ENCODE measurements at regions not wholly inside any gene's neighbourhood (a gene's known extent, or its start where the extent isn't known, plus 50 kb on each side); places are given as distances from the start of the nearest gene placed in this dataset.
A peak's percentile ranks its signal among the peaks of the same experiment; 100 is the strongest.

DNA sequence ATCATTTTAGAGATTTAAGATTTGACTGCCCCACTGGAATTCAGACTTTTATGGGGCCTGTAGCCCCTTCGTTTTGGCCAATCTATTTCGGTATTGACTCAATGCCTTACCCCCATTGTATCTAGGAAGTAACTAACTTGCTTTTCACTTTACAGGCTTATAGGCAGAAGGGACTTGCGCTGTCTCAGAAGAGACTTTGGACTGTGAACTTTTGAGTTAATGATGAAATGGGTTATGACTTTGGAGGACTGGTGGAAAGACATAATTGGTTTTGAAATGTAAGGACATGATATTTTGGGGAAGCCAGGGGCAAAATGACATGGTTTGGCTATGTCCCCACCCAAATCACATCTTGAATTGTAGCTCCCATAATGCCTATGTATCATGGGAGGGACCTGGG, 463.0 kb upstream of the KLHL1 start:
- no peaks in the 10 kb centered on the region for H3K27me3 ChIP-seq (ENCODE audit: control insufficient read depth, insufficient read depth, low read length)
- H3K36me3 ChIP-seq (ENCODE audit: control insufficient read depth, insufficient read depth, low read length), result no peaks in the 10 kb centered on the region
- no peaks in the 10 kb centered on the region for H3K4me1 ChIP-seq
- no peak overlapping the region for H3K4me3 ChIP-seq (ENCODE audit: low read depth, low read length)
- H3K27ac ChIP-seq, result no peak overlapping the region
- no peaks in the 10 kb centered on the region for H3K9me3 ChIP-seq (ENCODE audit: control insufficient read depth, low read length)
- H3K4me2 ChIP-seq (ENCODE audit: low read length), result no peak overlapping the region
- H3K9ac ChIP-seq, result no peak overlapping the region
- no peaks in the 10 kb centered on the region for H3K79me2 ChIP-seq
- TF ChIP-seq, protein P1, sequence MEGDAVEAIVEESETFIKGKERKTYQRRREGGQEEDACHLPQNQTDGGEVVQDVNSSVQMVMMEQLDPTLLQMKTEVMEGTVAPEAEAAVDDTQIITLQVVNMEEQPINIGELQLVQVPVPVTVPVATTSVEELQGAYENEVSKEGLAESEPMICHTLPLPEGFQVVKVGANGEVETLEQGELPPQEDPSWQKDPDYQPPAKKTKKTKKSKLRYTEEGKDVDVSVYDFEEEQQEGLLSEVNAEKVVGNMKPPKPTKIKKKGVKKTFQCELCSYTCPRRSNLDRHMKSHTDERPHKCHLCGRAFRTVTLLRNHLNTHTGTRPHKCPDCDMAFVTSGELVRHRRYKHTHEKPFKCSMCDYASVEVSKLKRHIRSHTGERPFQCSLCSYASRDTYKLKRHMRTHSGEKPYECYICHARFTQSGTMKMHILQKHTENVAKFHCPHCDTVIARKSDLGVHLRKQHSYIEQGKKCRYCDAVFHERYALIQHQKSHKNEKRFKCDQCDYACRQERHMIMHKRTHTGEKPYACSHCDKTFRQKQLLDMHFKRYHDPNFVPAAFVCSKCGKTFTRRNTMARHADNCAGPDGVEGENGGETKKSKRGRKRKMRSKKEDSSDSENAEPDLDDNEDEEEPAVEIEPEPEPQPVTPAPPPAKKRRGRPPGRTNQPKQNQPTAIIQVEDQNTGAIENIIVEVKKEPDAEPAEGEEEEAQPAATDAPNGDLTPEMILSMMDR (IDR thresholded peaks at IDR 0.05), result no peak
- no peak overlapping the region for H2AFZ ChIP-seq

DNA sequence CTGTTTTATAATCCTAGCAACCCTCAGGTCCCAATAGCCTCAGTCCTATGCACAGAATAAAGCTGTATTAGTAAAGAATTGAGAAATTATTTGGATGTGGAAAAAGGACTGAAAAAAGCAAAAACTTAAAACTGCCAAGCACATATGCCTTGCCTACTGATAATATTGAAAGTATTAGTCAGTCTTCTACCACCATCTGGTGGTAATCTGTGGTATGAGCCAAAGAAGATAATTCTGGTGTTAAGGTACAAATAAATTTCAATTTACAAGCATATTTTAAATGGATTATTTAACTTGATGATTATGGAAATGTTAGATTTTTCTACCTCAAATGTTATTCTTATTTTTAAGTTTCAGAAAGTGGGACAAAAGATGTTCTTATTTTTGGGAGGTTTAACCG, 460.3 kb upstream of the KLHL1 start:
- Histone ChIP-seq H3K27ac (no peak overlapping the region), H3K9me3 (ENCODE audit: control insufficient read depth, low read length) (no peaks in the 10 kb centered on the region), H3K9ac (no peak overlapping the region), H3K4me2 (ENCODE audit: low read length) (no peak overlapping the region), H3K27me3 (ENCODE audit: control insufficient read depth, insufficient read depth, low read length) (no peaks in the 10 kb centered on the region), H2AFZ (no peak overlapping the region), H3K4me1 (no peaks in the 10 kb centered on the region), H3K79me2 (no peaks in the 10 kb centered on the region), H3K4me3 (ENCODE audit: low read depth, low read length) (no peak overlapping the region), H3K36me3 (ENCODE audit: control insufficient read depth, insufficient read depth, low read length) (no peaks in the 10 kb centered on the region)
- TF ChIP-seq, protein P1 (IDR thresholded peaks at IDR 0.05), result peak; percentile 35

DNA sequence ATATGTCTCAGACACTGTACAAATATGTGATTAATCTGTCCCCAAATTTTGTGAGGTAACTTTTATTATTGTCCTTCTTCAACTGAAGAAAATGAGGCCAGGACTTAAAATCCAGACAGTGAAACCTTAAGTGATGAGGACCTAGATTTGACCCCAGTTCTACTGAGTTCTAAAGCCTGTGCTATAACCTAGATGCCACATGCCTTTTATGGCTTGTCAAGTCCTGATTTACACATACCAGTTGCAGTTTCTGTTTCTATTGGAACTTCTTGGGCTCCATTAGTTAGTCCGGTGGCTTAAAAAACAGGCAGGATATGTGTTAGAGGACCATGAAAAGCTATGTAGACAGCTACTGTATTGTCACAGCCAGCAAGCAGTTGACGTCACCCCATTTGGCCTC, 436.5 kb upstream of the KLHL1 start:
- Histone ChIP-seq H3K4me3 (ENCODE audit: low read depth, low read length) (no peak overlapping the region), H2AFZ (no peak overlapping the region), H3K4me2 (ENCODE audit: low read length) (no peak overlapping the region), H3K9ac (no peak overlapping the region), H3K9me3 (ENCODE audit: control insufficient read depth, low read length) (no peaks in the 10 kb centered on the region), H3K27ac (no peak overlapping the region), H3K36me3 (ENCODE audit: control insufficient read depth, insufficient read depth, low read length) (no peaks in the 10 kb centered on the region), H3K4me1 (no peaks in the 10 kb centered on the region), H3K79me2 (no peaks in the 10 kb centered on the region), H3K27me3 (ENCODE audit: control insufficient read depth, insufficient read depth, low read length) (no peaks in the 10 kb centered on the region)
- TF ChIP-seq, protein P1 (IDR thresholded peaks at IDR 0.05), result no peak

DNA sequence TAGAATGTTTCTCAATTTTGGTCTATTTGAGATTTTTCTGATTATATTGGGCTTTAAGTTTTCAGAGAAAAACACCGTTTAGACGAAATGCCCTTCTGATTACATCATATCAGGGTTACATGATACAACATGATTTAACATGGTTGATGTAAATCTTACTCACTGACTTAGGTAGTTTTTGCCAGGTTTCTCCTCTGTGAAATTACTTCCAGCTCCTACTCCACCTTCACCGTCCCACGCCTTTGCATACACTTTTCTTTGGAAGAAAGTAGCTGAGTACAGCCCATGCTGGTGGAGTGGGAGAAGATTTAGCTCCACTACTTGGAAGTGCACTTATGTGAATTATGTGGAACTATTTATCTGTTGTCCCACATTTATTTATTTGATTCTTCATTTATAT, 433.2 kb upstream of the KLHL1 start:
- Histone ChIP-seq H3K9me3 (ENCODE audit: control insufficient read depth, low read length) (no peaks in the 10 kb centered on the region), H3K79me2 (no peaks in the 10 kb centered on the region), H2AFZ (no peak overlapping the region), H3K4me1 (no peaks in the 10 kb centered on the region), H3K27ac (no peak overlapping the region), H3K27me3 (ENCODE audit: control insufficient read depth, insufficient read depth, low read length) (no peaks in the 10 kb centered on the region), H3K9ac (no peak overlapping the region), H3K4me3 (ENCODE audit: low read depth, low read length) (no peak overlapping the region), H3K36me3 (ENCODE audit: control insufficient read depth, insufficient read depth, low read length) (no peaks in the 10 kb centered on the region), H3K4me2 (ENCODE audit: low read length) (no peak overlapping the region)
- TF ChIP-seq, protein P1 (IDR thresholded peaks at IDR 0.05), result no peak

DNA sequence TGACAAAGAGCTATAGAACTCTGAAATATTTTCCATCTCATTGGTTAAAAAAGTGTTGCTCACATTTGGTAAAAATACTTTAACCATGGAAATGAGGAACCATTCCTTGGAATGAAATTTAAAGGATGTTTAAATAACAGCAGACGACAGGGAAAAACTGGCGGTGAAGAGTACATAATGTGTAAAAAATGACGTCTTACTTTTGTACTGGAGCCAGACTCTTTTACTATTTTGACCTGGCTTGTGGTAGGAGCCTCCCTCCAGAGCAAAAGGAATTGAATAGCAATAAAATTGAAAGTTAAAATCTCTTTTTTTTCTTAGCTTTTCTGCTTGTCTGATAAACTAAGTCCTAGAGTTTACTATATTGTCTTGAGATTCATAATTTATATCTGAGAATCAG, 426.2 kb upstream of the KLHL1 start:
- TF ChIP-seq, protein P1 (IDR thresholded peaks at IDR 0.05), result no peak

More for the DNA sequence above, 426.2 kb upstream of the KLHL1 start:
- Histone ChIP-seq H3K79me2 (no peaks in the 10 kb centered on the region), H3K27me3 (ENCODE audit: control insufficient read depth, insufficient read depth, low read length) (no peaks in the 10 kb centered on the region), H3K36me3 (ENCODE audit: control insufficient read depth, insufficient read depth, low read length) (no peaks in the 10 kb centered on the region), H3K4me3 (ENCODE audit: low read depth, low read length) (no peak overlapping the region), H3K9me3 (ENCODE audit: control insufficient read depth, low read length) (no peaks in the 10 kb centered on the region), H3K27ac (no peak overlapping the region), H2AFZ (no peak overlapping the region), H3K4me1 (no peaks in the 10 kb centered on the region), H3K9ac (no peak overlapping the region), H3K4me2 (ENCODE audit: low read length) (no peak overlapping the region)

All from parathyroid adenoma (tissue), 2 donors.